Occipital lobe (tissue), 1 donor: ENCODE measurements at regions not wholly inside any gene's neighbourhood (a gene's known extent, or its start where the extent isn't known, plus 50 kb on each side); places are given as distances from the start of the nearest gene placed in this dataset.
"Not testable (repeated sequence)": the region's sequence is repeated elsewhere in the genome, so short reads cannot be mapped to it uniquely, and the experiment has no call there.

ENCODE experiments used
- DNase-seq: peaks from one replicate; lab custom pipeline; 2025; lab: John Stamatoyannopoulos, UW

GRCh38 chr22:47919001-47919441, 1156.6 kb downstream of the TBC1D22A start:
- no peak for DNase-seq

DNA sequence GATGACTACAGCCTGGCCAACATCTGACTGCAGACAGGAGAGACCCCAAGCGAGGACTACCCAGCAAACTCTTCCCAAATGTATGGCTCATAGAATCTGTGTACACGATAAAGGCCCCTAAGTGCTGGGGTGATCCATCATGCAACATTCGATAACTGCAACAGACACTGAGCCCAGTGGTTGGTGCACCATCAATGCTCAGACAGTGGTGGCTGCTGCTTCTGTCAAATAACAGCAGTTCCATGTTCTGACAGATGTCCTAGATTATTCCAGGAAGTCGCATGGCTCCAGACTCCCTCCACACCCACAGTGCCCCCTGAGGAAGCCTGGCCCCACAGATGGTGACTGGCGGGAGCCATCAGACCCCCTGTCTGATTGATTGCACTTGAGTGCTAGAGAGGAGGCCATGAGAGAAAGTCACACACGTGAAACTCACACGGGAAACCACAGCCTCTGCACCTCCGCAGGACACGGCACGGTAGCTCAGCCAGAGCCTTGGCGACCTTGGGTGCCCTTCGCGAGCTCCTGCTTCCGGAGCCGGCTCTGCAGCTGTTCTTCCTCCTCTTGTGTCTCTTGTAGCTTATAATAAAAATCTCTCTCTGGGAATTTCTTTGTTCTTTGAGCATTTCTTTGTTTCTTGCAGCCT, 1155.9 kb downstream of the TBC1D22A start:
- DNase-seq: no peak

DNA sequence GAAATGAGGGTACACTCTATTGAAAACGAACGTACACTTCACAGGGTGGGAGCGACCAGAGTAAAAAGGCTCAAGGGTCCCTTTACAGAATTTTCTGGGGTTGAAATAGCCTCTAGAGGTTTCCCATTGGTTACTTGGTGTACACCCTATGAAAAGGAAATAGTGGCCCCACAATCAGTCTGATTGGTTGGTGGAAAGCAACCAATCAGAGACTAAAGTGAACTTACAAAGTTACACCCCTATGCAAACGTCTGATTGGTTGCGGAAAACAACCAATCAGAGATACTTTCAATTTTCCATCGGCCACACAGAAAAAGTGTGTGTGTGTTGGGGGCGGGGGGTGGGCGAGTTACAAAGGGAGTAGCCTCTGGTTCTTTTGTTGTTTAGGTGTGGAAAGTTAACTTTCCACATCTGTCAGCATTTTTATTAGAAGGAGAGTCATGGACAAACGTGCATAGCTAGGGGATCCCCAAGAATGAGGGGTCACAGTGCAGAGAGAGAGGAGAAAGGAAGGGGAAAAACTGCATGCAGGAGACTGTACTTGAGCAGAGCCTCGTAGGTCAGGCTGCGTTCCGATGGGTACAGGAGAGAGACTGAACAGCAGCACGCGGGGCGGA, 1152.1 kb downstream of the TBC1D22A start:
- DNase-seq: no peak

DNA sequence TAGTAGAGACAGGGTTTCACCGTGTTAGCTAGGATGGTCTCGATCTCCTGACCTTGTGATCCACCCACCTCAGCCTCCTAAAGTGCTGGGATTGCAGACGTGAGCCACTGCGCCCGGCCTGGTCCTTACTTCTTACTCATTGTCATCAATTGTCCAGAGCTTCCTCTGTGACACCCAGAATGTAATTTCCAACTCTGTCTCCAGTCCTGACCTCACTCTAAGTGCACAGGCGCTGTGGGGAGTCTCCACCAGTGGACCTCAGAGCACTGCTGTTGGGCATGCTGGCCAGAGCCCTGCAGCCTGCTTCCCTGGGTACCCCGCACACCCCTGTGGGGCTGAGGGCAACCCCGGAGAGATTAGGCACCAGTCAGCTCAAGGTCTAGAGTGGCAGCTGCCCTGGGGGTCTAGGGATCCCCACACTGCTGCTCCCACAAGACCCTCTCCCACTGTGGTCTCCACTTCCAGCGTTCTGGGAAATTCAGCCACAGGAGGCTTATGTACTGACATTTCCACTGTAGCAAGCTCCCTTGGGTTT, 1140.3 kb downstream of the TBC1D22A start:
- DNase-seq: no peak

DNA sequence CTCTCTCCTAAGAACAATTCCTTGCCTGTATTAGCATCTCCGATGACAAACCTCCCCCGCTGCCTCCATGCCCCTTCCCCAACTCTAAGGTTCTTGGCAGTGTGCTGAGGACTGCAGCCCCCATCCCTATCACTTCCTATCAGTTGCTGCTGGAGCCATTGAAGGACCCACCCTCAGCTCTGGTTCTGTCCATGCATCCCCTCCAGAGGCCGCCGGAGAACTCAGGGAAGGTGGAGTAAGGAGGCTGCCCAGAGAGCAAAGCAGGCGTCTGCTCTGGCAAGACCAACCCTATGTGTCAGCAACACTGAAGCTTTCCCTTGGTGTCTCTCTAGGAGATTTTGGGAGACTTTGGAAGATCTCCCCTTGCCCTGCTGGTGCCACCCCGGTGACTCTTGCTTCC, 1139.5 kb downstream of the TBC1D22A start:
- DNase-seq: no peak

GRCh38 chr22:47899894-47900293, 1137.4 kb downstream of the TBC1D22A start:
- no peak for DNase-seq

DNA sequence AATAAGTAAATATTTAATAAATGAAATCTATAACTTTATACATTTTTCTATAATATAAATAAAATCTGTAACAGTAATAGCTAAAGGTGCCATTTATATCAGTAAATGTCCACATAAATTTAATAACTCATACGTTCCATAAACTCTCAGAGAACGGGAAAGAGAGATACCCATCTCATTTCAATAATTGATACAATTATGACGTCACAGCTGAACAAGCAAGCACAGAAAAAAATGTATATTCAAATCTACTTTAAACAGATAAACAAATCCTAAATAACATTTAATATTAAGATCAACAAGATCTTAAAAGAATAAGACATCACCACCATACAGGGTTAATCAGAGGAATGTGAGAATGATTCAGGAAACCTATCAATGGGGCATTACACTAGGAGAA, 1136.5 kb downstream of the TBC1D22A start:
- DNase-seq: no peak

GRCh38 chr22:47891609-47892008, 1129.2 kb downstream of the TBC1D22A start:
- no peak for DNase-seq

GRCh38 chr22:47888817-47889216, 1126.4 kb downstream of the TBC1D22A start:
- no peak for DNase-seq

DNA sequence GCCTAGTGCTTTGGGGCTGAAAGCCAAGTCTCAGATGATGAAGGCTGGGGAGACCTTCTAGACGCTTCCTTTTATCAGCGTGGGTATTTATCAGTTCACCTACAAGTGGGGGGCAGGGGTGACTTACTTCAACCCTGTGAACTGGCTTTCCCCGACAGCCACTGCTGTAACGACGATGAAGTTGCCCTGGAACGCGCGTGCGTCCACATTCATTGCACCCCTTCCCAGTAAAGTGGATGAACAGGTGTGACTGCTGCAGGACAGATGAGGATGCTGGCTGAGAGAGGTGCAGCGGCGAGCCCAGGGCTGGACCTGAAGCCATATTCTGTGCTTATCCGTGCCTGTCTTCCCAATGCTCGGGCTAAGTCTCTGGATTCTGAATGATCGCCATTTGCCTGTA, 1122.3 kb downstream of the TBC1D22A start:
- DNase-seq: no peak

DNA sequence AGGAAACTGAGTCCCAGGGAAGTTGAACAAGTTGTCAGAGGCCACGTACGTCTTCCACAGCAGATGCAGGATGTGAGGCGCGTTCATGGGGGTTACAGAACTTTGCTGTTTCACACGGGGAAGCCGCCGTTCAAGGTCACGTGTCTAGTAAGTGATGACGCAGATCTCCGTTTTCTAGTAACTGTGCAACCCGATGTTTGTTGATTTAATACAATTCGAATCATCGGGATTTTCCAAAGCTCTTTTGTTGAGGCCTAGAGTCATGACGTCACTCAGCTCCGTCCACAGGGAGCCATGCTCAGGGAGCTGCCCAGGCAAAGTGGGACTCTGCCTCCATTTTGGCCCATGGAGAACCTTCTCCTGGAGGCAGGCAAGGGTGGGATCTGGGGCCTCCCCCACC, 1121.8 kb downstream of the TBC1D22A start:
- no peak for DNase-seq

GRCh38 chr22:47883757-47884156, 1121.3 kb downstream of the TBC1D22A start:
- no peak for DNase-seq

- DNase-seq: no peak
Measured at GRCh38 chr22:47879346-47879745, 1116.9 kb downstream of the TBC1D22A start.

- no peak for DNase-seq
Measured at GRCh38 chr22:47878460-47878859, 1116.0 kb downstream of the TBC1D22A start.

GRCh38 chr22:47872761-47873535, 1110.5 kb downstream of the TBC1D22A start:
- DNase-seq: no peak

GRCh38 chr22:47865626-47866025, 1103.2 kb downstream of the TBC1D22A start:
- no peak for DNase-seq

- no peak for DNase-seq
Measured at GRCh38 chr22:47862394-47862793, 1099.9 kb downstream of the TBC1D22A start.

- not testable (repeated sequence) for DNase-seq
Measured at GRCh38 chr22:47860907-47861306, 1098.5 kb downstream of the TBC1D22A start.

- DNase-seq: no peak
Measured at GRCh38 chr22:47859881-47860525, 1097.6 kb downstream of the TBC1D22A start.

DNA sequence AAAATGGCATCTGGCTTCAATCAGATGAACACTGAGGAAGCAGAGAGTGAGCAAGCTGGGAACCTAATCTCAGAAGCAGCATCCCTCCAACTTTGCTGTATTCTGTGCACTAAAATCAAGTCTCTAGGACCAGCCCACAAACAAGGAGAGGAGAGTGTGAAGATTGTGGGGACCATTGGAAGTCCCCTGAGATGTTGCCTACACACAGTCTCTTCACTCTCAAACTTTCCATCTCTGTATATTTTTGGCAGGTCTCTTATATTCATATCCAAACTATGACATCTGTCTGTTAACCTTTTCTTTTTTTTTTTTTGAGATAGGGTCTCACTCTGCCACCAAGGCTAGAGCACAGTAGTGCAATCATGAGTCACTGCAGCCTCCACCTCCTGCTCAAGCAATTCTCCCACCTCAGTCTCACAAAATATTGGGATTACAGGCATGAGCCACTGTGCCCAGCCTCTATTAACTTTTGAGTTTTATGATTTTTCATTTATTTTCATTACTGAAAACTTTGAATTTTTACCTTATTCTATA, 1096.4 kb downstream of the TBC1D22A start:
- no peak for DNase-seq

DNA sequence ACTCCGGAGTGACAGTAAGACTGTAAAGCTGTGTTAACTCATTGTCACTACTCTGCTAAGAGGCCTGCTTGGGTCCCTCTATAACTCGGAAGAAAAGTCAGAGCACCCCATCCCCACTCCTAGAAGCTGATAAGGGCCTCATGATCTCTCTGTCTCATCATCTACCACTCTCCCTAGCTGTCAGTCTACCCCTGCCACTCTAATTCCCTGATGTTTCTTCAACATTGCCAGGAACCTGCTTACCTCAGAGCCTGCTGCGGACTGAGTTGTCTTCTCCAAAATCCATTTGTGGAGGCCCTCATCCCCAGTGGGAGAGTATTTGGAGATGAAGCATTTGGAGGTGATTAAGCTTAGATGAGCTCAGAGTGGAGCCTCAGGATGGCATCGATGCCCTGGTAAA, 1092.2 kb downstream of the TBC1D22A start:
- DNase-seq: no peak

- DNase-seq: no peak
Measured at GRCh38 chr22:47854251-47854650, 1091.8 kb downstream of the TBC1D22A start.
